ENCODE measurements at regions not wholly inside any gene's neighbourhood (a gene's known extent, or its start where the extent isn't known, plus 50 kb on each side); places are given as distances from the start of the nearest gene placed in this dataset.
"Not testable (repeated sequence)": the region's sequence is repeated elsewhere in the genome, so short reads cannot be mapped to it uniquely, and the experiment has no call there.

DNA sequence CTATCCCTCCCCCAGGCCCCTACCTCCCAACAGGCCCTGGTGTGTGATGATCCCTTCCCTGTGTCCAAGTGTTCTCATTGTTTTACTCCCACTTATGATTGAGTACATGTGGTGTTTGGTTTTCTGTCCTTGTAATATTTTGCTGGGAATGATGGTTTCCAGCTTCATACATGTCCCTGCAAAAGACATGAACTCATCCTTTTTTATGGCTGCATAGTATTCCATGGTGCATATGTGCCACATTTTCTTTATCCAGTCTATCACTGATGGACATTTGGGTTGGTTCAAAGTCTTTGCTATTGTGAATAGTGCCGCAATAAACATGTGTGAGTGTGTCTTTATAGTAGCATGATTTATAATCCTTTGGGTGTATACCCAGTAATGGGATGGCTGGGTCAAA lies 151.7 kb downstream of the VSIG4 start:
- not testable (repeated sequence) for H3K27ac ChIP-seq; DNase-seq (ENCODE audit: low read depth, low spot score)

DNA sequence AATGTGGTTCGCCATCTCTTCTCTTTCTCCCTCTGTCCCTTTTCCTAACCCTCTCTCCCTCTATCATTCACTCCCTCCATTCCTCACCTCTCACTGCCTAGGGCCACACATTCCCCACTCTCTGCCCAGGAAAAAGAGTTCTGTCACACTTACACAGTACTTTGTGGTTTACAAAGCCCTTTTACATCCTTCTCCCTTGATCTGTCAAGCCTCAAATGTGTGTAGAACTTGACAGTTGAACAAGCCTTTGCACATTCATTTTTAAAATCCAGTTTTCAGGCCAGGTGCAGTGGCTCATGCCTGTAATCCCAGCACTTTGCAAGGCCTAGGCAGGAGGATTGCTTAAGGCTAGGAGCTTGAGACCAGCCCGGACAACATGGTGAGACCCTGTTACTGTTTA lies 156.3 kb downstream of the VSIG4 start:
- no peak overlapping the region for H3K27ac ChIP-seq
- no peak for DNase-seq (ENCODE audit: low read depth, low spot score)

DNA sequence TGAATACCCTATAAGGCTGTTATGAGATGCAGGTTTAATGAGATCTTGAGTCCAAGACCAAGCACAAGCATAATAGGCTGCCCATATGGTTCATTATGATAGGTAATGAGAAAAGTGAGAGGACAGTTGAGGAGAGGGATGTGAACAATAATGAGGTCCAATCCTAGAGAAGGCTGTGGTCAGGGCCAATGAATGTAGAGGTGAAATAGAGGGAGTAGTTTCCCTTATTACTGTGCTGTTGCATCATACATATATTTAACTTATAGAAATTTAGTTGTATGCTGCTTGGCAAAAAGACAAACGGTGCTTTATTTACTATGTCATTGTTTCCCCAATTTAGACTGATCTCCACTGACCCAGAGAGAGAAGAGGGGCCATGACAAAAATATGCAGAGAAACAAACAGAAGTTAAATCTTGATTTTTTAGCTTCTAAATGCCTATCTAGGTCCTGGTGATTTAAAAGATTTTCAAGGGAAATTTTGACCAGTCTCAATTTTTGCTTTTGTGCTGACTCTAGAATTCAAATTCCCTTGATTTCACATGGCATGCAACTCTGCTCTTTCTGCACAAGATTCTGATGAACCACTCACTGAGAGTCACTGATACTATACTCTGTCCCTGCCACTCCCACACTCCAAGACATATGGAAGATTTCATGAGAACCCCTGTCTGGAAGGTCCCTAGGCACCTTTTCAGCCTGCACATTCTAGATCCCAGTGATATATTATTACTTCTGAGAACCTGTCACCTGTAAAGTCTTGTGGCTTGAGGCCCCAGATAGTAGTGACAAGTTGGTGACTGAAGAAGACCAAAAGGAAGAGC lies 159.7 kb downstream of the VSIG4 start:
- no peak for DNase-seq (ENCODE audit: low read depth, low spot score)
- H3K27ac ChIP-seq: no peak overlapping the region

DNA sequence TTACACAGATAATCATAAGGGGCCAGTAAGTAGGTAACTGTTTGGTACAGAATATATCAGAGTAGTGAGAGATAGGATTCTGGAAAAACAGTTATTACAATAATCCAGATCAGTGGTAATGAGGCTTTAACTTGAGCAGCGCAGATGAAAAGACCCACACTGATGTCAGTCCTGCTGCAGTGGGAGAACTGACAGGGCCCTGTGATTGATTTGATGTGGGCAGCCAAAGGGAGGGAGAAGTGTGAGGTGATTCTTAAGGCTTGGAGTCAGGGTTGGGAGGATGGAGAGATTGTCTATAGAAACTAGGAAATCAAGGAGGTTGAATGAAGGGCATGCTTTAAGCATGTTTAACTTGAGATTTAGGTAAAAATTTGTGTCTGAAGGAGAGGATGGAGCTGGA lies 161.4 kb downstream of the VSIG4 start:
- DNase-seq (ENCODE audit: low read depth, low spot score): no peak
- H3K27ac ChIP-seq: no peak overlapping the region

DNA sequence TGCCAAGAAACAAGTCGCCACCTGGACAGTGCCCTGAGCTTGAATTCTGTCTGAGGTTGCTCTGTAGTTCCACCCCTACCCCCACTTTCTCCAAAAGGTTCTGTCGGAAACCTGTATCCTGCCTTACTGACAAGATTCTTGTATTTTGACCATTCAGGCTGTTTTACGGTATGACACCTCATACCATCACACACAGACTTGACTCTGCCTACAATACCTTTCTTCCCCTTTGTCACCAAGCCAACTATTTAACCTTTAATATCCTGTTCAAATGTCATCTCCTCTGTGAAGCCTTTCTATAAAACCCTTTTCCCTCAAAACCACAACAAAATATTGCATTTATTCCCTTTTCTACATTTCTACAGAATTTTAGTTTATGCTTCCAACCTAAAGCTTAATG lies 161.9 kb downstream of the VSIG4 start:
- DNase-seq (ENCODE audit: low read depth, low spot score): no peak
- H3K27ac ChIP-seq: no peak overlapping the region

DNA sequence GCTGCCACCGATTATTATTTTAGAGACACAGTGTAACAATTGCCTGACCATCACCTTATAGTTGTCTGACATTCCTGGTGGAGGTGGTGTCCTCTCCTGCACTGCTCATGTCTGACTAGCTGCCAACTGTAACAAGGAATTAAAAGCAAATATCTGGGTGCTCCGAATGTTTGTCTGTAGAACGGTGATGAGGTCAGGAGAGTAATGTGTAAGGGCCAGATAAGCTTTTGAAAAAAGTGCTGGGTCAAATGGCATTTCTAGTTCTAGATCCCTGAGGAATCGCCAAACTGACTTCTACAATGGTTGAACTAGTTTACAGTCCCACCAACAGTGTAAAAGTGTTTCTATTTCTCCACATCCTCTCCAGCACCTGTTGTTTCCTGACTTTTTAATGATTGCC lies 164.3 kb downstream of the VSIG4 start:
- not testable (repeated sequence) for DNase-seq (ENCODE audit: low read depth, low spot score)

DNA sequence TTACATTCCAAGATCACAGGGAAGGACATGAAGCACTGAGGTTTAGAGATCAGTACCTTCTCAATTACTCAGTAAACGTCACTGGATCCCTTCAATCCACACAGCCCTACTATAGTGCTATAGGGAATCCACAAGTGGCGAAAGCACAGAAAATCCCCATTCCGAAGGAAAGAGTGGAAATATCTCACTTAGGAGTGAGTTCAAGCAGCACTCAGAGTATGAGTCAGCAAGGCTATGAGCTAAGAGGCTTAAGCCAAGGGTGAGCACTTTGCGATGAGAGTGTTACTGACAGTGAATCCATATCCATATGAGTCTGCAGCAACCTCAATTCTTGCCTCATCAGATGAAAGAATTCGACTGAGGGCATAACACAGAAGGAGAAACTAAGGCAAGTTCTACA lies 165.1 kb downstream of the VSIG4 start:
- H3K27ac ChIP-seq: no peak overlapping the region
- DNase-seq (ENCODE audit: low read depth, low spot score): peak; percentile 5

More for the DNA sequence above, 164.3 kb downstream of the VSIG4 start:
- not testable (repeated sequence) for H3K27ac ChIP-seq

DNA sequence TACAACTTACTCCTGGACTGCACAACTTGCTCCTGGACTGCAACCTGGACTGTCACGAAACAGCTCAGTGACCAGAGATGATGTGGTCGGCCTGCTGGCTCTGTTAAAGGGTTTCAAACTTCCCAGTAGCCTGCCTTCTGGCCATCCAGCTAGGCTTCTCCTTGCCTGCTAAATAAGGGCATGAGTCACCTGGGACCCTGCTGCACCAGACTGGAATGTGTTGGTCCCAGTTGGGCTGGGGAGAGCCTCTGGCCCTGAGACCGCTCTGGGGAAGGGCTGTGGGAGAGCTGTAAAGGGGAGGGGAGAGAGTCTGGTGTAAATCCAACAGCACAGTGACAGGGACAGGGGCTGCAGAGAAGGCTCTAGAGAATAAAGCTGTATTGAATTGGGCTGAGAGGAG lies 165.8 kb downstream of the VSIG4 start:
- no peak for DNase-seq (ENCODE audit: low read depth, low spot score)
- no peak overlapping the region for H3K27ac ChIP-seq

DNA sequence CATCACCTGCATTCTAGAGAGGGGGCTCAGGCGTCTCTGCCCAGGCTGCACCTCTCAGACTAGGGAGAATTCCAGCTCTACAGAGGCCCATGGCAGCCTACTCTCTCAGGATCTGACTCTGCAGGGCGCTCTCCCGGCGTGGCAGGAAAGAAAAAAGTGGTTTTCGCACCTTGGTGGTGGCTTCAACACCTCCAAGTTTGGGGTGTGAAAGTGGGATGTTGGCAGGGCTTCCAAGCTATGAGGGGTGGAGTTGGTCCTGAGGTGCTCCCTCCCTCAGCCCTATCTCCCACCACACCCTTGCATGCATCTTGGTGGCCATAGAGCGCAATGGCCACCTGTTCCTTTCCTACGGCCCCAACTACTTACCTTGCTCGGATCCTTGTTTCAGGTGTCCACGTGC lies 166.5 kb downstream of the VSIG4 start:
- no peak overlapping the region for H3K27ac ChIP-seq
- DNase-seq (ENCODE audit: low read depth, low spot score): no peak

DNA sequence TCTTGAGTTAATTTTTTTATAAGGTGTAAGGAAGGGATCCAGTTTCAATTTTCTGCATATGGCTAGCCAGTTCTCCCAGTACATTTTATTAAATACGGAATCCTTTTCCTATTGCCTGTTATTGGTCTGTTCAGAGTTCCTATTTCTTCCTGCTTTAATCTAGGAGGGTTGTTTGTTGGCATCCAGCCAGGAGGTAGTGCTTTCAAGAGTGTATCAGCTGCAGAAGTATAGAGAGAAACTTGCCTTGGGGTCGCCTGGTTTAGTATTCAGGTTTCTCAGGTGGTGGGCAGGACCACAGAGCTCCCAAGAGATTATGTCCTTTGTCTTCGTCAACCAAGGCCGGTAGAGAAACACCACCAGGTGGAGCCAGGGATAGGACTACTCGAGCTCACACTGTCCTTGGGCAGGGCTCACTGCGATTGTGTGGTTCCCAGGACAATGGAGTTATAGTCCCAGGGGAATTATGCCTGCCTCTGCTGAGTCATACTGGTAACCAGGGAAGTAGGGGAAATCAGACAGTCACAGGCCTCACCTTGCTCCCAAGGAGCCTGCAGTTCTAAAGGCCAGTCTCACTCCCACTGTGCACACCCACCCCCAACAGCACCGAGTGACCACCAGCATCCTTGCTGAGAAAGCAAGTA lies 168.1 kb downstream of the VSIG4 start:
- peak; percentile 39 for DNase-seq (ENCODE audit: low read depth, low spot score)
- no peak overlapping the region for H3K27ac ChIP-seq

DNA sequence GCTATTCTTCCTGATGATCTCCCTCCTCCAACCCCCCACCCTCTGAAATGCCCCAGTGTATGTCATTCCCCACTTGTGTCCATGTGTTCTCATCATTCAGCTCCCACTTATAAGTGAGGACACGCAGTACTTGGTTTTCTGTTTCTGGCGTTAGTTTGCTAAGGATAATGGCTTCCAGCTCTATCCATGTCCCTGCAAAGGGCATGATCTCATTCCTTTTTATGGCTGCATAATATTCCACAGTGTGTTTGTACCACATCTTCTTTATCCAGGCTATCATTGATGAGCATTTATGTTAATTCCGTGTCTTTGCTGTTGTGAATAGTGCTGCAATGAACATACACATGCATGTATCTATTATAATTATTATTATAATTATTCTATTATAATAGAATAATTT lies 169.3 kb downstream of the VSIG4 start:
- DNase-seq (ENCODE audit: low read depth, low spot score); H3K27ac ChIP-seq: not testable (repeated sequence)

DNA sequence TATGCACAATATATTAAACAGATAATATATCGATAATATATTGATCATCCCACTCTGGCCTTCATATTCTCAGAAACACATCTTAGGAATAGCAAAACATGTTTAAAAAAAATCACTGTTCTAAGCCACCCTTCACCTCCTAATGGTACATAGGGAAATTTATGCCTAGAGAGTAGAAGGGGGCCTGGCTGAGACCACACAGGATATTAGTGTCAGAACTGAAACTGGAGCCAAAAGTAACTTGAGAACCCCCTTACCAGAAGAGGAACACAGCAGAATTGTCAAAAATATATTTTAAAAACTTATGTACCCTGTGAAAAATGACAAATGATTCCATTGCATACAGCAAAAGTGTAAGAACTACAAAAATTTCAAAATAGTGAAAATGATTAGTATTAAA lies 173.1 kb downstream of the VSIG4 start:
- no peak for DNase-seq (ENCODE audit: low read depth, low spot score)
- no peak overlapping the region for H3K27ac ChIP-seq

DNA sequence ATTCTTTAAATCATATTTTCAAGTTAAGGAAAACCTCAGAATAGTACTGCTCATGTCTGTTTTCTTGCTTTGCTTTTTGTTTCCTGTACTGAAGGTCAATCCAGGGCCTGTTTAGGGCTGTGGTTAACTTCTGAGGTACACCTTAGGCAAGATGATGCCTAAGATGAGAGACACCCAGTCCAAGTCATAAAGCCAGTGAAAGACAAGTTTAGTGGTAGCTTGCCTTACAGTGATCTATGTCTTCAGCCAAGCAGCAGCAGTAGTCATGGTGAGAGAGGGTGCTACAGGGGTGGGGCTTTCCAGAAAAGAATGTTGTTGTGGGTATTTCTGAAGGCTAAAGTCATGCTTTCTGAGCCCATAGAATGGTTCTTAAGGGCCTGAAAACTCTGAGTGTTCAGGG lies 173.7 kb downstream of the VSIG4 start:
- DNase-seq (ENCODE audit: low read depth, low spot score): no peak
- no peak overlapping the region for H3K27ac ChIP-seq

DNA sequence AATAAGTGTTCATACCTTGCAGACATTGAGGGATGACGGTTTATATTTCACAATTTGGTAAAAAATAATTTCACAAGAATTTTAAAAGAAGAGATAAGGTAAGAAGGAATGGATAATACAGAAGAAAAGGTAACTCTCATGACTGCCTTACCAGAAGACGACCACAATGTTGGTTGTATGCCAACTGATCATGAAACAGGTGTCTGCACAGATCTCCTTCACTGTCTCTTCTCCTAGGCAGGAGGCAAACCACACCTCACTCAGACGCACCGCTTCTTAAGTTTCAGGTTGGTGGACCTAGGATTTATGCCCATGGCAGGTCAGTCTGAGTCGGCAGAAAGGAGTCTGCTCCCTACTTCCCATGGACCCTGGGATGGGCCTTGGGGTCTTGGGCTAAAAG lies 177.2 kb downstream of the VSIG4 start:
- DNase-seq (ENCODE audit: low read depth, low spot score): no peak
- H3K27ac ChIP-seq: no peak overlapping the region

DNA sequence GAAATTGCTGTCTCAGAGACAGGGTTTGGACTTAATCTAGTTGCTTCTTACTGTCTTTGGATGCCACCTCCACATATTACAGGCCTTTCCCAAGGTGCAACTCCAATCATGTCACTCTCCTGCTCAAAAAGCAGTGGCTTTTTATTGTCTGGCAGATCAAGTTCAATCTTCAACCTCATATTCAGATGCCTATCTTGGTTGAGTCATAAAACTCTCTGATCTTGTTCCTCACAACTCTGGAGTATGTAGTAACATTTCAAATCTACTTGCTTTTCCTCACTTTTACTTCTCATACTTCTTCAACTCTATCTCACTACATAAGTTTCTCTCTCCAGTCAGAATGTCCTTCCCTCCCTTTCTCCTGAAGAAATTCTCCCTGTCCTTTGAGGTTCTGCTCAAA lies 180.6 kb downstream of the VSIG4 start:
- no peak for DNase-seq (ENCODE audit: low read depth, low spot score)
- H3K27ac ChIP-seq: no peak overlapping the region

DNA sequence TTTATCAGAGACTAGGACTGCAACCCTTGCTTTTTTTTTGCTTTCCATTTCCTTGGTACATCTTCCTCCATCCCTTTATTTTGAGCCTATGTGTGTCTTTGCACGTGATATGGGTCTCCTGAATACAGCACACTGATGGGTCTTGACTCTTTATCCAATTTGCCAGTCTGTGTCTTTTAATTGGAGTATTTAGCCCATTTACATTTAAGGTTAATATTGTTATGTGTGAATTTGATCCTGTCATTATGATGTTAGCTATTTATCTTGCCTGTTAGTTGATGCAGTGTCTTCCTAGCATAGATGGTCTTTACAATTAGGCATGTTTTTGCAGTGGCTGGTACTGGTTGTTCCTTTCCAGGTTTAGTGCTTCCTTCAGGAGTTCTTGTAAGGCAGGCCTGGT lies 185.4 kb downstream of the VSIG4 start:
- DNase-seq (ENCODE audit: low read depth, low spot score); H3K27ac ChIP-seq: not testable (repeated sequence)

DNA sequence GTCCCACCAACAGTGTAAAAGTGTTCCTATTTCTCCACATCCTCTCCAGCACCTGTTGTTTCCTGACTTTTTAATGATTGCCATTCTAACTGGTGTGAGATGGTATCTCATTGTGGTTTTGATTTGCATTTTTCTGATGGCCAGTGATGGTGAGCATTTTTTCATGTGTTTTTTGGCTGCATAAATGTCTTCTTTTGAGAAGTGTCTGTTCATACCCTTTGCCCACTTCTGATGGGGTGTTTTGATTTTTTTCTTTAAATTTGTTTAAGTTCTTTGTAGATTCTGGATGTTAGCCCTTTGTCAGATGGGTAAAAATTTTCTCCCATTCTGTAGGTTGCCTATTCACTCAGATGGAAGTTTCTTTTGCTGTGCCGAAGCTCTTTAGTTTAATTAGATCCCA lies 183.9 kb downstream of the MSN start:
- H3K27ac ChIP-seq; DNase-seq (ENCODE audit: low read depth, low spot score): not testable (repeated sequence)

DNA sequence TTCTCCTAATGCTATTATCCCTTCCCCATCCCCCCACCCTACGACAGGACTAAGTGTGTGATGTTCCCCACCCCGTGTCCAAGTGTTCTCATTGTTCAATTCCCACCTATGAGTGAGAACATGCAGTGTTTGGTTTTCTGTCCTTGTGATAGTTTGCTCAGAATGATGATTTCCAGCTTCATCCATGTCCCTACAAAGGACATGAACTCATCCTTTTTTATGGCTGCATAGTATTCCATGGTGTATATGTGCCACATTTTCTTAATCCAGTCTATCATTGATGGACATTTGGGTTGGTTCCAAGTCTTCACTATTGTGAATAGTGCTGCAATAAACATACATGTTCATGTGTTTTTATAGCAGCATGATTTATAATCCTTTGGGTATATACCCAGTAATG lies 183.4 kb downstream of the MSN start:
- not testable (repeated sequence) for DNase-seq (ENCODE audit: low read depth, low spot score); H3K27ac ChIP-seq

DNA sequence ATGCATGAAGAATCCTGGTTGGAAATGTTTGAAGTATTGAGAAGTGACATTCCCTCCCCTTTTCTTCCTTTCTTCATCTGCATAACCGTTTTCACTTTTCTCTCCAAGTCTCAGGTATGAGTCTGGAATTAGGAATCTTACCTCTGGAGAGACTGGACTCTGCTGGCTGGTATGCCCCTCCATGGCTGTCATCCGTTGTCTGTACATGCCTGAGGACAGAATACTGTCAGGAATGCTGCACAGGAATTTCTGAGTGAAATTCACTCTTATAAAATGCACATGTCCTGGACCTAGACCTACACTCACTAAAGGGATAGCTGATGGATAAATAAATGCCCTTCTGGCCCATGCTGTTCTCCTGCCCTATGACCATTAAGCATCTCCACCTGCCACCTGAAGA lies 179.5 kb downstream of the MSN start:
- H3K27ac ChIP-seq: no peak overlapping the region
- DNase-seq (ENCODE audit: low read depth, low spot score): no peak

DNA sequence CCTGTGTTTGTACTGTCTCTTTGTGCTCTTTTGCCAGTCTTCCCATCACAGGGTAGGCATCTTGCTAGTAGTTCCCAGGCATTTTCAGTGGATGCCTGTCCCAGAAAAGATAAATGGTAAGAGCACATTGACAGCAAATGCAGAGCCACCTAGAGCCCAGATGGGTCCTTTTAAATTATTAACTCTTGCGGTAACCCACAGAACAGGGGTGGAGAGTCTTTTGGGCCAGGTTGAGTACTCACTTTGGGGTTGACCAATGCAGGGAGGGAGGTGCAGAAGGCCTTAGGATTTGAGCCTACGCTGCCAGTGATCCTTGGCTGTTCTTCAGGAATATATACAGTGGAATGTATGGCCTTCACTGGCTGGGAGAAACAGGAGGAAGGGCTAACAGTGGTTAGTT lies 173.8 kb downstream of the MSN start:
- no peak overlapping the region for H3K27ac ChIP-seq
- no peak for DNase-seq (ENCODE audit: low read depth, low spot score)

DNA sequence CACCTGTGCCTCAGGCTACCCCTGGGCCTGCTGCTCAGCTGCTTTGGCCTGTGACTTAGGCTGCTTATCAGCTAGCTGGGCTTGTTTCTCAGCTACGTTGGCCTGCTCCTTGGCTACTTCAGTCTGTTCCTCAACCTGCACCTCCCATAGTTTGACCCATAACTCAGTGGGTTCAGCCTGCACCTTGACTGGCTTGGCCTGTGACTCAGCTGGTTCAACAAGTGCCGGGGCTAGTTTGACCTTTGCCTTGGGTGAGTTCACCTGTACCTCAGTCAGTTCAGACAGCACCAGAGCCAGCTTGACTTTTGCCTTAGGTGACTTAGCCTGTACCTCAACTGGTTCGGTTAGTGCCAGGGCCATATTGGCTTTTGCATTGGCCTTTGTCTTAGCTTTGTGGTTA lies 171.2 kb downstream of the MSN start:
- H3K27ac ChIP-seq: peak overlapping the region; percentile 9
- DNase-seq (ENCODE audit: low read depth, low spot score): no peak

Data from epithelial cell of prostate (primary cell).